KG1 (cell line): ENCODE measurements at regions not wholly inside any gene's neighbourhood (a gene's known extent, or its start where the extent isn't known, plus 50 kb on each side); places are given as distances from the start of the nearest gene placed in this dataset.
"Not testable (repeated sequence)": the region's sequence is repeated elsewhere in the genome, so short reads cannot be mapped to it uniquely, and the experiment has no call there.

Source experiments
- DNase-seq: peaks from one replicate; lab custom pipeline; 2025; lab: John Stamatoyannopoulos, UW

DNA sequence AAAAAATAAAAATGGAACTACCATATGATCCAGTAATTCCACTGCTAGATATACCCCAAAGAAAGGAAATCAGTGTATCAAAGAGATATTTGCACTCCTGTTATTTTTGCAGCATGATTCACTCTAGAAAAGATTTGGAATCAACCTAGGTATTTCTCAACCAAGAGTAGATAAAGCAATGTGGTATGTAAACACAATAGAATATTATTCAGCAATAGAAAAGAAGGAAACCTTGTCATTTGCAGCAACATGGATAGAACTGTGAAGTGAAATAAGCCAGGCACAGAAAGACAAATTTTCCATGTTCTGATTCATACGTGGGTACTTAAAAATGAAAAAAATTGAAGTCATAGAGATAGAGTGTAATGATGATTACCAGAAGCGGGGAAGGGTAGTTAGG is 362.3 kb upstream of the EPHA5 start:
- no peak for DNase-seq

DNA sequence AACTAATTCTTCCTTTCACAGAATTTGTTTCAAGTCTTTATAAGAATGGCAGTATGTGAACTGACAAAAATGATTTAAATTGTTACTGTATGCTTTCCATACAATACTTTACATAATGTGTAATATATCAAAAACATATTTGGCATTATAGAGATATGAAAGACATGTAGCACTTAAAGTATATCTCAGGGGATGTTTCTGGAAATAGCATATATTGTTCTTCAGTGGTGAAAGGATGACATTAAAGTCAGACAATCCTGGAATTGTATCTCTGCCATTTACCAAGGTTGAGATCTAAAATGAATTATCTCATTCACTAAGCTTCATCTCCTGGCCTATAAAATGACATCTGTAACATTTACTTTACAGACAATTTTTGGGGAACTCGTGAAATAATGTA is 358.4 kb upstream of the EPHA5 start:
- DNase-seq, result no peak

DNA sequence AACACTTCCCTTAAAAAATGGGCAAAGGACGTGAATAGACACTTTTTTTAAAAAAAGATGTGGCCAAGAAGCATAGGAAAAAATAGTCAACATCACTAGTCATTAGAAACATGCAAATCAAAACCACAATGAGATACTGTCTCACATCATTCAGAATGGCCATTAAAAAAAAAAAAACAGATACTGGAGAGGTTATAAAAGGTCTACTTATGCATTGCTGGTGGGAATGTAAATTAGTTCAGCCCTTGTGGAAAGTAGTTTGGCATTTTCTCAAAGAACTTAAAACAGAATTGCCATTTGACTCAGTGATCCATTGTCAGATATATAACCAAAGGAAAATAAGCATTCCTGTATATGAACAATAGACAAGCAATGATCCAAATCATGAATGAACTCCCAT is 352.8 kb upstream of the EPHA5 start:
- DNase-seq, result no peak

DNA sequence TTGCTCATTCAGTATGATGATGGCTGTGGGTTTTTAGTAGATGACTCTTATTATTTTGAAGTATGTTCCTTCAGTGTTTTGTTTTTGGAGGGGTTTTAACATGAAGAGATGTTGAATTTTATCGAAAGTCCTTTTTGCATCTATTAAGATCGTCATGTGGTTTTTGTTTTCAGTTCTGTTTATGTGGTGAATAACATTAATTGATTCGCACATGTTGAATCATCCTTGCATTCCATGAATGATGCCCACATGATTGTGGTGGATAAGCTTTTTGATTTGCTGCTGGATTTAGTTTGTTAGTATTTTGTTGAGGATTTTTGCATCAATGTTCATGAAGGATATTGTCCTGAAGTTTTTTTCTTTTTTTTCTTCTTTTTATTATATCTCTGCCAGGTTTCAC is 347.4 kb upstream of the EPHA5 start:
- DNase-seq, result no peak

DNA sequence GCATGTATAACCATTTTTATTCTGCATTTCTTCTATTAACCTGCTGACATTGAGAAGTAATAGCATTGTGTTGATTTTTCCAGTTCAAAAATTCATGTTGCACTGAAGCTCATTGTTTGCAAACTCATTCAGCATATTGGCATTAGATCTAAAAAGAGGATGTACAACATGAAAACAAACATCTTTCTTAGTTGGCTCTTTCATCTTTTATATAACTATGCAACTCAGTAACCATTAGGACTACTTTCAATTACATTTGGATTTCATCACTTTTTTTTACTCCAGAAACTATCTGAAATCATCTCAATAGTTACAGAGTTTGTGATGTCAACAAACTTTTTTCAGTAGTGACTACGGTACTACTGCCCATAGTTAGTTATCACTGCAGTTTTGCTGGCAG is 346.0 kb upstream of the EPHA5 start:
- DNase-seq, result no peak

DNA sequence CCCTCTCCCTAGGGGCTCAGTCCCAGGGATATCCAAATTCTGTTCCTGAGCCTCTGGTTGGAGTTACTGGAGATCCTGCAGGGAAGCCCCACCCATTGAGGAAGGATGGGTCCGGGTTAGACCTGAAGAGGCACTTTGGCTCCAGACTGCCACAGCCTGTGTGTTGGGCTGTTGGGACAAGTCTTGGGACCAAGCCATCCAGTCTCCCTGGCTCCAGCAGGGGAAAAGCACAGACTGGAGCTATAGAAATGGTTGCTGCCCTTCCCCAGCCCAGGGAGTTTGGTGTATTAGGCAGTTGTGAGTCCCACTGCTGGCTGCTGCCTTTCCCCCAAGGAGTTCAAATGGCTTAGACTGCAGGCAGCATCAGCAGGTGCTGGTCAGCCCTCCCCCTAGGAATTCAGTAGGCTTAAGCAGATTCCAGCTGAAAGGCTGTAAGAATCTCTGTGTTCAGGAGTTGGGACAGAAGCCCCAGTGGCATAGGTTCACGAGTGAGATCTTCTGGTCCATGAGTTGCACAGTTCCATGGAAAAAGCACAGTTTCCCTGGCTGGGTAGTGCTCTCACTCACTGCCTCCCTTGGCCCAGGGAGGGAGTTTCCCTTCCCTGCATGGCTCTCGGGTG is 344.0 kb upstream of the EPHA5 start:
- no peak for DNase-seq

DNA sequence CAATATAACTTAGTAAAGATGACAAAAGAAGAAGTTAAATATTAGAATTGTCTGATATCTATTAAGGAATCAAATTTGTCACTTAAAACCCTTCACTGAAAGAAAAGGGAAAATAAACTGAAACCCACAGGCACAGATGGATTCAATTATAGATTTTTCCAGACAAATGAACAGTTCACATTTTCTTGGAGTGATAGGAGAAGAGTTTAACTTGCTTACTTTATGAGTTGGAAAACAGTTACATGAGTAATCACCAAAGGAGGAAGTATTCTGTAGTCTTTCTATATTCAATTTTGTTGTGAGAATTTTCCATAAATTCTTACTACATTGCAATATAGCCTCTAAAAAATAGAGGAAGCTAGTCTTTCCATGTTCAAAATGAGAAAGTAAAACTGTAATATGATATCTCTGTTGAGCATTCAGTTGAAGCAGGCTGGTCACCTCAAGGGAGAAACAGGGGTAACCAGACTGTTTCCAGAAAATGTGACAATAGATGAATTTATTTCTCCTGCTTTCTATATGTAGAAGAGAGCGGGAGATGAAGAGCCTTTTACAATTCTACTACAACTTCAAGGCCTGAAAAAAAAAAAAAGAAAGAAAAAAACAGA is 330.3 kb upstream of the EPHA5 start:
- no peak for DNase-seq

DNA sequence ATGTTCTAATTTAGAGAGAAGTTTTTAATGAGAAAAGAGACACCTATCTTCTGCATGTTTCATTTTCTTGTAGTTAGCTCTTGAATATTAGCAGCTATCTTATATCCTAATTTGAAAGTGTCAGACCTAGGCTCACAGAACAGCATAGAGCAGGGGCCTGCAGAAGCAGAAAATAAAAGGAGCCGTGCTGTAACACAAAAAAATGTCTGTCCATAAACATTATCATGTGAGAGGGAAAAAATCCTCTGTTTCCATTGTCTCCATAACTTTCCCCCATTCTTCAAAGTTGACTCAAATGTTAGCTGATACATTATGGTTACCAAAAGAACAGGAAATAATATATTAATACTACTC is 329.2 kb upstream of the EPHA5 start:
- DNase-seq, result no peak

DNA sequence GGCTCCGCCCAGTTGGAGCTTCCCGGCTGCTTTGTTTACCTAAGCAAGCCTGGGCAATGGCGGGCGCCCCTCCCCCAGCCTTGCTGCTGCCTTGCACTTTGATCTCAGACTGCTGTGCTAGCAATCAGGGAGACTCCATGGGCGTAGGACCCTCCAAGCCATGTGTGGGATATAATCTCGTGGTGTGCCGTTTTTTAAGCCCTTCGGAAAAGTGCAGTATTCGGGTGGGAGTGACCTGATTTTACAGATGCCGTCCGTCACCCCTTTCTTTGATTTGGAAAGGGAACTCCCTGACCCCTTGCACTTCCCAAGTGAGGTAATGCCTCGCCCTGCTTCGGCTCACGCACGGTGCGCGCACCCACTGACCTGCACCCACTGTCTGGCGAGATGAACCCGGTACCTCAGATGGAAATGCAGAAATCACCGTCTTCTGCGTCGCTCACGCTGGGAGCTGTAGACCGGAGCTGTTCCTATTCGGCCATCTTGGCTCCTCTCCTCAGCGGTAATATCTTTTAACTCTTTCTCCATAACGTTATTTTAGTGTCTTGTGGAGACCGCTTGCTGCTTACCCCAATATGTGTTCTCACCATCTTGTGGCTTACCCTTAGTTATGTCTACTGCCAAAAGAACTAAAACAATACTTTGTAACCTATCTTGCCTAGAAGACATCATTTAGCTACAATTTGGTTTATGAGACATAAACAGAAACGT is 328.7 kb upstream of the EPHA5 start:
- DNase-seq, result not testable (repeated sequence)

DNA sequence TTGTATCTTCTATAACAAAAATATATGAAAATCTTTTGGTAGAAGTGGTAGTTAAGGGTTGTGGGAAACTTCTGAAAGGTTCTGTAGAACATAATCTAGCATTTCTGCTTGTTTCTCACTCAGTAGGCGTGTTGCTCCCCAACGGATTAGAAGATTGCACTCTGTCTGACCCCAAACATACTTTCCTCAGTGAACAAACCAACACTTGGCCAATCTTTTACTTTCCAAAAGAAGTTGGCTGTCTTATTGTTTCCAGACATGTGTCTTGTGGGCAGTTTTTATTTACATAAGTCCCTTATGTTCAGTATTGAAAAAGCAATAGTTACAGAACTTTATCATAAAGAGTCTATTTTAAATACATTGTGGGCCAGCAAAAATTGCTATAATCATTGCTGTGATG is 312.8 kb upstream of the EPHA5 start:
- DNase-seq, result no peak

DNA sequence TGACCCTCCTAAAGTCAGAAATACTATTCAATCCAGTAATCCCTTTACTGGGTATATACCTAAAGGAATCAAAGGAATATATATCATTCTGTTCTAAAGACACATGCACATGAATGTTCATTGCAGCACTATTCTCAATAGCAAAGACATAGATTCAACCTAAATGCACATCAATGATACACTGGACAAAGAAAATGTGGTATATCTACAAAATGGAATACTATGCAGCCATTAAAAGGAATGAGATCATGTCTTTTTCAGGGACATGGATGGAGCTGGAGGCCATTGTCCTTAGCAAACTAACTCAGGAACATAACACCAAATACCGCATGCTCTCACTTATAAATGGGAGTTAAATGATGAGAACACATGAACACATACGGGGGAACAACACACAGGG is 306.0 kb upstream of the EPHA5 start:
- DNase-seq, result no peak

DNA sequence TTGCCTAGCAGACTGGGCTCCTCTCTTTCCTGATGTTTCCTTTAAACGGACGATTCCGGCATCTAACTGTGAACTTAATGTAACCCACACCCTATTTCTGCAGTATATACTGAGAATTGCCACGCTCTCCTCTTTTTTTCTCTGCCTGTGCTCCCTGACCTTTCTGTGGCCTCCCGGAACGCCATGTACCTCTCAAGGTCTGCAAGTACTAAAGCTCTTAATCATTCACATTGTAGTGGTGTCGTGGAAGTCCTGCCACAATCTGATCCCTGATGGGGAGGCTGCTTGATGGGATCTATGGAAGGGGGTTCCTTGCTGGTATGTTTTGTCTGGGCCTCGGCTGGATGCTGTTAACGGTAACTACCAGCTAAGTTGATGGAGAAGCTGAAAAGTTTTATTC is 302.9 kb upstream of the EPHA5 start:
- DNase-seq, result no peak

DNA sequence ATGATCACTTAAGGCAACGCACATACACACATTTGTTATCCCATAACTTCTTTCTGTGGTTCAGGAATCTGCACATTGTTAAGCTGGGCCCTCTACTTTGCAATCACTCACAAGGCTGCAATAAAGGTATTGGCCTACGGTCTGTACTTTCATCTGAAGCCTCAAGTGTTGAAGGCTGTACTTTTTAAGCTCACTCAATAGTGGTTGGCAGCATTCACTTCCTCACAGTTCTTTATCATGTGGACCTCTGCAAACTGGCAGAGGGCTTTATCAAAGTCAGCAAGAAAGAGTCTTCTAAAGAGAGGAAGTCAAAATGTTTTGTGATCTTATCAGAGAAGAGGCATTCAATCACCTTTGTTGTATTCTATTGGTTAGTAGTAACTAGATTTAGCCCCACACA is 301.4 kb upstream of the EPHA5 start:
- no peak for DNase-seq

DNA sequence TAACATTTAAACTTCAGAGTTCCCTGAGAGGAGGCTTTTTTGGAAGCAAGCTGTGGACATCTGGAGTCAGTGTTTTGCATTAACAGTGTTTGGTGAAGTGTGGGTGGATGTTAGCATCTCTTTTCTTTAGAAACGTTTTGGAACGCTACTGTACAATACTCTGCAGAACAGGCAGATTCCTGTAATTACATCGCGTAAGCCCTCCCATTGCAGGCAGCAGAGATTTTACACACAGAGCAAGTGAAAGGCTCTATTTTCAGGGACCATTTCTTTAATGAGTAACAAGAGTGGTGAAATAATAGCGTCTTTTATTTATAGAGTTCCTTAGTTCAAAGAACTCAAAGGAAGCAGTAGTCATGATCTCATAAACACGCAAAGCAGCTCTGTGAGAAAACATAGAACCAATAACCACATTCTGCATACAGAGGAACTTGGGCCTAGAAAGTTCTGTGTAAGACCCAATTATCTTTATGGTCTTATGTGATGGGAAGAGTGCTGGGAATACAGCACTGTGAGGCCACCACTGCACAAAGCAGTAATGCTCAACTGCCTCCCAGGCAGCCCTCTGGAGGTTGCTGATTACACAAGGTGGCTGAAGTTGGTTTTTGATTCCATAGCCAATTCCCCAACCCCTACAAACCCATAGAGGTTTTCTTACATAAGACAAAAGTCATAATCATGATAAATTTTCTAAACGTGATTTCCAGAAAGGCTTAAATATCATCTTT is 298.7 kb upstream of the EPHA5 start:
- DNase-seq, result no peak

DNA sequence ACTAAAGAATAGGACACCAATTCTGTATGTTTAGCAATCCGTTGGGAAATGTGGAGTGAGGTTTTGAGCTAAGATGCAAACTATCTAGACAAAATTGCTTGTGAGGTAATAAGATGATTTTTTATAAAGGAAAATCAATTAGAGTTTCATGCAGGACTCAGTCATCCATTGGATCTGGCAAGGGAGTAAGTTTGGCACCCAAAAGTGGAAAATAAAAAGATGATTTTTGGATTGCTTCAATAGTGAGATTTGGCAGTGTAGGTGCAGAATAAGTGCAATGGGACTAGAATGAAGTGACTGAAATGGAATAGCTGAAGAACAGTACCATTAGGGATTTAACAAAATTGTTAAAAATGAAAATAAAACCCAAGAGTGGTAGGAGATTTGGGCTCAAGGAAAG is 290.5 kb upstream of the EPHA5 start:
- no peak for DNase-seq

DNA sequence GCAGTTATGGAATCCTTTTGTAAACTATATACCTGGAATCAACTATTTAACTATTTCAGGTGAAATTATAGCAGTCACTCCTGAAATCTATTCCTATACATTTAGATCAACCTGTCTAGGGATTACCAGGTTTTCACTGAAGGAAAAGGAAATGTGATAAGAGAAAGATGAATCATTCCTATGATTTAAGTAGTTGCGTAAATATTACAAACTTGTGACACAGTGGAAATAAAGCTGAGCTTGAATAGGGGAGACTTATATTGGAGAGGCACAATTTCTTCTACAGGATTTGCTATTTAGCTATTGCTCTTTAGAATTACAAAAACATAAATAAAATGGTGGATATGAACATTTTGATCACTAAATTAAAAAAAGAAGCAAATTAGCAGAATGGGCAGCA is 284.1 kb upstream of the EPHA5 start:
- no peak for DNase-seq

DNA sequence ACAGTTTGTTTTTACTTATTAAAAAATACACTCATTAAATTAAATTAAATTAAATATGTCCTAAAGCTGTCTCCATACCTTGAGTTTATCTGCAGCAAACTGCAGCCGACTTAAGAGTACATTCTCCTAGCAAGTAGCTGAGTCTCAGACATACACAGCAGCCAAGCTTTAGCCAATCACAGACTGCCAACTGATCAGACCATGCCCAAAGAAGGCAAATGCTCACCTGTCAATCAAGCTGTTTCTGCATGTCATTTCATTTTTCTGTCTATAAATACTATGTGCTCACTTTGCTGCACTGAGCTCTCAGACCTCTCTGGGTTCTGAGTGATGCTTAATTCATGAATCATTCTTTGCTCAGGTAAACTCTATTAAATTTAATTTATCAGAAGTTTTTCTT is 280.9 kb upstream of the EPHA5 start:
- no peak for DNase-seq

DNA sequence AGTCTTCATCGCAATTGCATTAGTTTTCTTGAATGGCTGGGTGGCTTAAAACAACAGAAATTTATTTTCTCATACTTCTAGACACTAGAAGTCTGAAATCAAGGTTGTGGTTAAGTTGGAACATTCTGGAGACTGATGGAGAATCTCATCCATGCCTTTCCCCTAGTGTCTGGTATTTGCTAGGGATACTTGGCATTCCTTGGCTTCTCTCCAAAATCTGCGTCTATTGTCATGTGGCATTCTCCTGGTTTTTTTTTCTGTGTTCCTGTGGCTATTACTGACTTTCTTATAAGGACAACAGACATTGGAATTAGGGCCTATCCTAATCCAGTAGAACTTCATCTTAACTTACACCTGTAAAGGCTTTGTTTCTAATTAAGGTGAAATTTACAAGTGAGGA is 272.8 kb upstream of the EPHA5 start:
- DNase-seq, result no peak

DNA sequence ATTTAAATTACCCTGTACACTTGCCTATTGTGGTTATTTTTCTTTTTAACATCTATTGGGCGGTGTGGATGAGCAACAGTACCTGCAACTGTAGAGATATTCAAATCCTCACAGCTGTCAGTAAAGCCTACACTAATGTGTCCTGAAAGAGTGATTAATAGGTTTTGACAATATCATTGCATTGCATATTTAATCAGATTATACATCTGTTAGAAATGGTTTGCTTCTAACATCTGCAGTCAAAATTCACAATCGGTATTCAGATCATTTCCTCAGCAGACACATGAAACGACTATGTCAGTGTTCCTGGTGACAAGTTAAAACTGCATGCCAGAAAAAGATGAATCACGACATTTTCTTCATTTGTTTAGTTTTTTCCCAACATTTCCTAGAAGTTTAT is 254.6 kb upstream of the EPHA5 start:
- DNase-seq, result no peak

DNA sequence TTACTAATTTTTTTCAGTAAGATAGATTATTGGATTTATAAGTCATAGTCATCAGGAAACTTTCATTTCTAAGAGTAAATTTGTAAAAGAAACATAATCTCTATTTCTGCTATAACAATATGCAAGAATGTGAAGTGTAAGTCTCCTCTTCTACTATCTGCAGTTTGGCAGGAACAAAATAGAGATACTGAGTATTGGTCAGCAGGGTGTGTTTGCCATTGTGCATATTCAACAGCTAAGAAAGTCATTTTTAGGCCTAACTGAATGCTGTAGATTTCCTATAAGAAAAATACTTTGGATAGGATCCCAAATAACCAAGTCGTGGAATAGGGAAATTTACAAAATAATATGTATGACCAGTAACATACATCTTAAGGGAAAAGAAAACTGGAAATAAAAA is 253.3 kb upstream of the EPHA5 start:
- DNase-seq, result no peak

DNA sequence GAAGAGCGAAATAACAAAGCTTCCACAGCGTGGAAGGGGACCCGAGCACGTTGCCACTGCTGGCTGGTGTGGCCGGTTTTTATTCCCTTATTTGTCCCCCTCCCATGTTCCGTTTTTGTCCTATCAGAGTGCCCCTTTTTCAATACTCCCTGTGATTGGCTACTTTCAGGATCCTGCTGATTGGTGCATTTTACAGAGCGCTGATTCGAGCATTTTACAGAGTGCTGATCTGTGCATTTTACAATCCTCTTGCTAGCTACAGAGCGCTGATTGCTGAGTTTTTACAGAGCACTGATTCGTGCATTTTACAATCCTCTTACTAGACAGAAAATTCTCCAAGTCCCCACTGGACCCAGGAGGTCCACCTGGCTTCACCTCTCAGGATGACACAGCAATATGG is 250.9 kb upstream of the EPHA5 start:
- DNase-seq, result no peak

DNA sequence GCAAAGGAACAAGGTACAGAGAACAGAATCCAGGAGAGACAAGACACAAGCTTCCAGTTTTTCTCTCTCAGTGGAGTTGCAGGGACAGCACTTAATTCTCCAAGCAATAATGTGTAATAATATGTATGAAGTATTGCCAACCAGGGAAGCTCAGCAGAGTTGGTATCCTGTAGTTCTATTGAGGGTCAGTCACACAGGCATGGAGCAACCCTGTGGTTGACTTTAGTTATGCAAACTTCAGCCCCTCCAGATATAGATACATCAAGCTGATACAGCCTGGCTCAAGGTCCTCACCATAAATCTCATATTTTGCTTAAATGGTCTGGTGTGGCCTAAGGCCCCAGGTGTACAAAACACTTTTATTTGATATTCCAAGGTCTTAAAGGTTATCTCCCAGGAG is 248.6 kb upstream of the EPHA5 start:
- DNase-seq, result no peak

DNA sequence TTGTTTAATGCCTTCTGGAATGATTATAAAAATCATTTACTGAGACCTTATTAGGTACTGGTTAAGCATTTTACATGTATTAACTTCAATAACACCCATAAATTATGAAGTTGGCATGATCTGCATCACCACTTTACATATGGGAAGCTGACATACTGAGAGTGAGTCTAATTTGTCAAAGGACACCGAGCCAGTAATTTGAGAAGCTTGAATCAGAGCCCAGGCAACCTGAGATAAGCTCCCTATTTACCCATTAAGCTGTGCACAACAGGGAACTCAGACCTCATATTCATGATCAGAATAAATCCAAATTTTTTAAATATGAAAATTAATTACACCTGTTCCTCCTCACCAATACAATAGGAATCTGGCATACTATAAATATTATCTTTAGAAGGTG is 247.9 kb upstream of the EPHA5 start:
- DNase-seq, result no peak
